GM12891 (cell line): ENCODE measurements at regions not wholly inside any gene's neighbourhood (a gene's known extent, or its start where the extent isn't known, plus 50 kb on each side); places are given as distances from the start of the nearest gene placed in this dataset.

Experiments used
- POLR2A ChIP-seq: IDR thresholded peaks from 2 replicates; pipeline ENCODE4 v1.6.1; 2011; ENCODE audit warnings: low read depth, low read length, control low read depth
- POLR2AphosphoS5 ChIP-seq: IDR thresholded peaks from 2 replicates; pipeline ENCODE4 v1.6.1; 2011; ENCODE audit warnings: low read depth, low read length, control low read depth
- TAF1 ChIP-seq: IDR thresholded peaks from 2 replicates; pipeline ENCODE4 v1.6.1; 2011; ENCODE audit warnings: low read depth, low read length, control low read depth

GRCh38 chr11:19652623-19653375, 59.8 kb upstream of the NAV2 start:
- no peak for TF ChIP-seq POLR2AphosphoS5
- TF ChIP-seq POLR2A, result no peak
- no peak for TF ChIP-seq TAF1
